CD4-positive, alpha-beta T cell treated with Interleukin-12 subunit alpha and Interleukin-12 subunit beta, for 1 hour (primary cell): ENCODE measurements at regions not wholly inside any gene's neighbourhood (a gene's known extent, or its start where the extent isn't known, plus 50 kb on each side); places are given as distances from the start of the nearest gene placed in this dataset.

Experiments
- DNase-seq: peaks from one replicate; pipeline ENCODE4 v3.0.0-alpha.2; 2020

DNA sequence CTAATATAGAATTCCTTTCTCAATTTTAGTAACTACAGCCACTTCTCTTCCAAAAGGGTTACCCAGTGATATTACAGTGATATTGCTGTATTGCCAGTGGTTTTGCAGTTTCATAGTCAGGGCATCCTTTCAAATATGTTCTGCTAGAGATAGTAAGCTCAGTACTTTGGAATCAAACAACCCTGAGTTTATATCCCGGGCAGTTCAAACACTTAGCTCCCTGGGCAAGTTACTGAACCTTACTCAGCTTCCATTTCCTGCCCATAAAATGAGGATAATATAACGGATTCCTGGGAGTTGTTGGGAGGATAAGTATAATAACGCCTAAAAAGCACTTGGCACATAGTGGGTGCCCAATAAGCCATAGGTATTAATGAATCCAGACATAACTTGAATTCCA is 212.6 kb upstream of the PARD3B start:
- no peak for DNase-seq

DNA sequence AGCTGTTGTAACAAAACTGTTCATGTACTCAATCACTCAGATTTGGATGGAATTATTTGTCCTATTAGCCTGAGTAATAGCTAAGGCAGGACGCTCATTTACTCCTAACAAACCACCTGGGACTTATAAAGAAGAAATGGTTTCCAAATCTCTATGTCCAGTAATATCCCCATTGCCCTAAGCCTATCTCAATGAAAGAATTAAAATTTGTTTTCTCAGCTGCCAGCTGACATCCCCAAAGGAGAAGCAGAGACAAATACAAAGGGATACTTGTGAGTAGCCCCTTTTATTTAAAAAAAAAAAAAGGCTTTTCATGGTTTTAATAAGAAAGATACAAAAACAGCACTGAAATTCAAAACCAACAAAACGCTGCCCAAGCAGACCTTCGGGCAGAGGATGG is 211.4 kb upstream of the PARD3B start:
- DNase-seq: no peak

DNA sequence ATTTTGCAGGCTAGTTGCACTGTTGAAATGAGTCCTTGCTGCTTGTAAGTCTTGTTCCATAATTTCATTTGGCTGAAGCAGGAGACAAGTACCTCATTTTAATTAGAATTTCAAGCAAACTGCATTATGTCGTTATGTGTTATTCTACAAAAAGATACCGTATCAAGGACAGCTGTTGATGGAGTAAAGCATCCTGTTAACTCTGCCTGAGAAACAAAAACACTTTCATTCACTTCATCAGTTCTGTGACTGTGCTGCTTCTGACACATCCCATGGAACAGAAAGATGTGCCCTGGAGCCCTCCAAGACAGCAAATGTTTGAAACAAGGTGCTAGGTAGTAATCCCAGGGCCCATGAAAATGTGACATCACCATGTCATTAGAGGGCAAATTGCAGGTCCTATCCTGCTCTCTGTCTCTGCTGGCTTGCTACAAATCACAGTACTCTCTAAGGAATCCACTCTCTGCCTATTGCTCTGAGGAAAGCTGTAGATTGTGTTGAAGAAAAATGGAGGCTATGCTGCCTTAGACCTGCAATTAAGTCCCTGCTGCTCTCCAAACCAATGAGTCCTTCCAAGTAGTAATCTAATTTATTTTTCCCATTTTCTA is 209.7 kb upstream of the PARD3B start:
- DNase-seq: no peak

DNA sequence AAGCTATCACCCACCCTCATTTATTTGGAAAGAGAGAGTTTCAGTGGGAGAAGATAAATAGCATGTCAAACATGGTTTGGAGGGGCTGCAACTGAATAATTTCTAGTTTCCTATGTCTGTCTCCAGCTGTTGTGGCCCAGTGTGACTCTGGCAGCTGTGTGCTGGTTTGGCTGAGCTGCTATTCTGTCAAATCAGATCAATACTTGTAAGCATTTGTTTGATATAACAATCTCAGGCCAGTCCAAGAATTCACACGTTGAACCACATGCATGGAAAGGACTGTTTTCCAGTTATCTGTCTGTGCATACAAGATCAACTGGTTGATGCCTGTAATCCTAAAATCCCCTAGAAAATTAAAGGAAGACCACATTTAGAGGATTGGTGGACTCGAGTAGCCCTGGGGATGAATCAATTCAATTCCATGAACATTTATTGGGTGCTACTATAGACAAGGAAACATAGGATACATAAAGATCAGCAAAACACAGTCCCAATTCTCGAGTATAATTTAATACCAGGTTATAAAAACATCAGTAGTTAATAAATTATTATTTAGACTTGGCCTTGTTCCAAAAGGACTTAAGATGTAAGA is 209.0 kb upstream of the PARD3B start:
- no peak for DNase-seq

- no peak for DNase-seq
Measured at GRCh38 chr2:204337638-204338037, 207.6 kb upstream of the PARD3B start.

DNA sequence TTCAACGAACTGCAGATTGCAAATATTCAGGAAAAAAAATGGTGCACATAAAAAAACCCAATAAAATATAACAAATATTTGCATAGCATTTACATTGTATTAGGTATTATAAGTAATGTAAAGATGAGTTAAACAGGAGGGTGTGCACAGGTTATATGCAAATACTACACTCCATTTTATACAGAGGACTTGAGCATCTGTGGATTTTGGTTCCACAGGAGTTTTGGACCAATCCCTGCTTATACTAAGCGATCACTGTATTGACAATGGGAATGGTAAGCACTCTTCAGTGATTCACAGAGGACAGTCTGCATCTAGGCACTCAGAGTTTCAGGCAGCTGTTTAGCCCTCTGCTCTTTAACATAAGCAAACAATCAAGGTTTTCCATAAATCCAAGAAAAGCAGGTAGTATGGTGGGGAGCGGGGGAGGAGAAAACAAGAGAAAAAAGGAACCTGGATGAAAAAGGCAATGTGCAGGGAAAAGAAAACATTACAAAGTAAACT is 206.0 kb upstream of the PARD3B start:
- no peak for DNase-seq

- DNase-seq: no peak
Measured at GRCh38 chr2:204340511-204340910, 204.8 kb upstream of the PARD3B start.

DNA sequence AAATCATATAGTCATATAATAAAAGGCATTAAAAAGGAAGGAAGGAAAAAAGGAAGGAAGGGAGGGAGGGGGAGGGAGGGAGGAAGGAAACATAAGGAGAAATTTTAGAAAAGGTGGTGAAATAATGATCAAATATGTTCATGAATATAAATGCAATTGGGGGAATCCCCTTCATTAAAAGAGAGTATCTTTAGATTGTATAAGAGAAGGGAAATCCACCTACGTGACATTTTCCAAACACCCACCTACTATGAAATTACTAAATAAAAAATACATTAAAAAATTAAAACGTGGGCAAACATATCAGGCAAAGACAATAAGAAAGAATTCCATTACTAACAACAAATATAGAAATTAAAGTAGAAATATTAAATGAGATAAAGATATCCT is 203.4 kb upstream of the PARD3B start:
- DNase-seq: no peak

DNA sequence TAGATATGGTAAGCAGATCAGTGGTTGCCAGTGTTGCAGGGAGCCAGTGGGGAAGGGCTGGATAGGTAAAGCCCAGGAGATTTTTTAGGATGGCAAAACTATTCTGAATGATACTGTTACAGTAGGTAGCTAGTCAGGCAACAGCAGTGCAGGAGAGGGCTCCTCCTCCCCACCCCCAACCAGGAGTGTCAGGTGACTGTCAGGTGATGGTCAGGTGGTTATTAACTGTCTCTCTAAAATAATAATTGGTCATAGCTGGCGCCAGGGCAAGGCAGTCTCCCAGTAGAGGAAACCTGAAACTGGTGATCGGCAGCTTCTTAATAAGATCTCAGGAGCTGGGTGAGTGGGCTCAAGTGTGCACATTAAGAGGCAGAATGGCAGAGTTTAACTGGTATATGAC is 201.6 kb upstream of the PARD3B start:
- no peak for DNase-seq

- no peak for DNase-seq
Measured at GRCh38 chr2:204344119-204344518, 201.2 kb upstream of the PARD3B start.

GRCh38 chr2:204346906-204347305 is 198.4 kb upstream of the PARD3B start:
- DNase-seq: no peak

GRCh38 chr2:204353823-204354222 is 191.5 kb upstream of the PARD3B start:
- no peak for DNase-seq

DNA sequence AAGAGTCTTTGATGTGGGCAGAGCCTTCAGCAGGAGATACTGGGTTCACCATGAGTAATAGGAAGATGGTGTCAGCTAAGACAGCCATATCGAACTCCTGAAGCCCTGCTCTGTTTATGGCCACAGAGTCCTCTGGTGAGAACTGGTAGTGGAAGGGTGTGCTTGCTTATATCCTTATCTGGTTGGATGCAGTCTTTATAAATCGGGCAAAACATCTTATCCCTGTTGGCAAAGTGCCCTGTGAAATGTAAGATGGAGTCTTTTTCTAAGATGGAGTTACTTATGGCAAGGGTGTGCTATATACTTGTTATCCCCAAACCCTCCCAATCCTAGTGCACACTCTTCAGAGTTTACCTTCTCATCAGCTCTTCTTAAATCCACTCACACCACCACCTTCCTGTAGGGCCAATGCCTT is 190.8 kb upstream of the PARD3B start:
- no peak for DNase-seq

- DNase-seq: no peak
Measured at GRCh38 chr2:204355688-204356087, 189.6 kb upstream of the PARD3B start.

DNA sequence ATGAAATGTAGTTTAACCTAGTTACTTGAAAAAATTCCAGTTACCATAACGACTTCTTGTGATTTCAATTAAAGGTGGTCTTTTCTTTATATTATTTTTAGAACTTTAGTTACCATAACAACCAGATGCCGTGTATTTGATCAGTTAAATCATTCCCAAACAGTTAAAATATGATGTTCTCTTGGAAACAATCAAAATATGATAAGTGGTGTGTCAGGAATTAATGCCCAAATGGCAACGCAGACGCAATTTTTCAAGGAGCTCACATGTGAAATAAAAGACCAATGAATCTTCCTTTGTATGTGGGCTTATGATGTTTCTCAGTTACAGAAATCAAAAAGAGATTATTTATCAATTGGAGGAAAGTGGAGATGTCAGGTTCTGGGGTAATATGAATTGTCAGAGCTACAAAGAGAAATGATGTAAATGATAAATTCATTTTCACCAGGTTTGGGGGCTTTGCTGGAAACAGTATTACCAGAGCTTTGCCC is 189.1 kb upstream of the PARD3B start:
- no peak for DNase-seq

GRCh38 chr2:204357286-204357685 is 188.0 kb upstream of the PARD3B start:
- no peak for DNase-seq

DNA sequence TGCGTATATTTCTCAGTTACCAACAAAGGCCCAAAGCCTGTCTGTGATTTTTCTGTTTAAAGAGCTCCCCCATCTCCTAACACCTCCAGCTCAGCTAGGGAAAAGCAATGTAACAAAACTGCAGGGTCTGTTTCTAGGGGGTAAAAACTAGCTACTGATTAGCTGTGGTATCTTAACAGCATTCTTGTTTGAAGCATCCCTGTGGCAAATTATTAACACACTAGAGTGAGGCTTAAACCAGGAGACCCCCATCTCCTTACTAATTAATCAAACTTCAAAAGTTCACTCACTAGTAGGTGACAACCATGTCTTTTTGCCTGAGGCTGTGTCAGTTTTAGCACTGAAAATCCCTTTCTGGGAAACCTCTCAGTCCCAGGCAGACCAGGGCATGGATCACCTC is 186.2 kb upstream of the PARD3B start:
- DNase-seq: no peak

DNA sequence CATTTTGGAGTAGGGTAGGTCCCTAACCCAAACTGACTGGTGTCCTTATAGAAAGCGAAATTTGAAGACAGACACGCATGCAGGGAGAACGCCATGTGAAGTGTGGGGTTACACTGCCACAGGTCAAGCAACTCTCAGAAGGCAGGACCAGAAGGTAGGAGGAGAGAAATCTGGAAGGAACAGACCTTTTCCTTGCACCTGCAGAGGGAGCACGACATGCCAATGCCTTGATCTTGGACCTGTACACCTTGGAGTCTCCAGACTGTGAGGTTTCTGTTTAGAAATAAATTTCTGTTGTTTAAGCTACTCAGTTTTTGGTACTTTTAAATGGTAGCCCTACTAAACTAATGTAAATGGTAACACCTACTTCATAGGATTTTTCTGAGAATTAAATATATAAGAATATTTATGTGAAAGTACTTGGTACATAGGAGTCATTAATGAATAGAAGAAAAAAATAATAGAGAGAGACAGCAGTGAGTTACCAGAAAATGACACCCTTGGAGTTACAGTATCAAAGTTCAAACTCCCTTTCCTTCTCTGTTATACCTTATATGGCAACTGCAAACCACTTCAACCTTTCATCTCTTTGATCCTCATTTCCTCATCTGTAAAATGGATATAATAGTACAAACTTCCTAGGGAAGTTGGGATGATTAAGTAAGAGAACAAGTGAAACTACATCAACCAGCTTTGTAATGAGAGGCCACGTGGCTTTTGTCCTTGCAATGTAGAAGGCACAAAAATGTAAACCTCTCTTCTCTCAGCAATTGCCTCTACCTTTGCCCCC is 184.9 kb upstream of the PARD3B start:
- no peak for DNase-seq

GRCh38 chr2:204361738-204362137 is 183.5 kb upstream of the PARD3B start:
- DNase-seq: no peak

DNA sequence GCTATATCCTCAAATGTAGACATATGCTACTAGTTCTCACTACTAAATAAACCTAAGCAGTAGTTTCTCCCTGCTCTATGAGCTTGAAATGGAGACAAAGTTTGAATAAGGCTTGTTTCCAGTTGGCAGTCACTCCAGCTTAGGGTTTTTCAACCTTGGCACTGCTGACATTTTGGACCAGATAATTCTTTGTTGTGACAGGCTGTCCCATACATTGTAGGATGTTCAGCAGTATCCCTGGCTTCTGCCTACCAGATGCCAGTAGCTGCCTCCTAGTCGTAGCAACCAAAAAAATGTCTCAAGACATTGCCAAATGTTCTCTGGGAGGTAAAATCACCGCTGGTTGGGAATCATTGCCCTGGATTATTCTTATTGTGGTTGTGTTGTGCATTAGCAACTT is 182.7 kb upstream of the PARD3B start:
- no peak for DNase-seq

GRCh38 chr2:204363513-204363912 is 181.8 kb upstream of the PARD3B start:
- DNase-seq: no peak

DNA sequence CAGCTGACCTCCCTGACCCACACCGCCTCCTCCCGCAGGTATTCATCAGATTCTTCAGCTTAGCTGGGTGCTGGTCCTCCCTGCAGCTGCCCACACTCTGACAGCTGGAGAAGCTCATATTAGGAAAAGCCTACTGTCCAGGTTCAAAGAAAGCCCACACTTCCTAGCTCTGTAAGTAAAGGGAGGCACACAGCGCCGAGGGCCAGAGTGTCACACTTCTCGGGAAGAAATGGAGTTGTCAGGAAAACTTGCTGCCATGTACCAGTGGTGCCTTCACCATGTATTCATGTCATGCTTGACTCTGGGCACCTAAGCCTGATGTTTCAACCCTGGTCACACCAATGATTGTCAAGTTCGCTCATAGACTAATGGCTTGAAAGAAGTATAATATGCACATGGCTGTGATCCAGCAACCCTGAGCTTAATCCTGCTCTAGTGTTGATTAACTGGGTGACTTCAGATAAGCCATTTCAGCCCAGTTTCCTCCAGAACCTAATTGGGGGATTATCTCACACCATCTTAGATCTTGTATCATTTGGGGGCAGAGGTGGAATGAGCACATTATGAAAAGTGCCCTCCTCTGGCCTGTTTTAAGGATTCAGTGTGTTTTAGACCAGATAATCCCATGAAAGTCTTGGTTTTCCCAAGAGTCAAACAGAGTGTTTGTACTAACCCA is 180.3 kb upstream of the PARD3B start:
- DNase-seq: no peak

GRCh38 chr2:204365811-204366210 is 179.5 kb upstream of the PARD3B start:
- DNase-seq: no peak

DNA sequence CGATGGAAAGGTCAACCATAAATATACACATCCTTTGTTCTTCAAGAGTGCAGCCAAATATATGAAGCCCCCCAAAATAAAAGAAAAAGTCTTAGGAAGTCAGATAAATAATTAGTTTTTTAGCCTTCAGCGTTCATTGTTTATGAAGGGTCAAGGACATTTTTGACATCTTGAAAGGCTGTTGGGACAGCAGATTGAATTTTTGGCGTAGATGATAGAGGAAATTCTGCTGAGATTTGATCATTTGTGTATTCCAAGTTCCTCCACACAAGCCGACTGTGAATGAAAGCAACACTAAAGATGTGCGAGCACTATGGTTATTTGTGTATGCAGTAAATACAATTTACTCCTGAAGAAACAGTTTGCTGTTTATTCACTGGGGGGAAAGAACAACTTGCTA is 177.8 kb upstream of the PARD3B start:
- DNase-seq: no peak
